Left colon (tissue), 2 donors: ENCODE measurements at regions not wholly inside any gene's neighbourhood (a gene's known extent, or its start where the extent isn't known, plus 50 kb on each side); places are given as distances from the start of the nearest gene placed in this dataset.
A peak's percentile ranks its signal among the peaks of the same experiment; 100 is the strongest.

Source experiments
- ATAC-seq: fragments of 200-7000 bp; cut with Tn5 transposase; one replicate; pipeline ENCODE4 v1.9.1; 2020; ENCODE audit warnings: mild to moderate bottlenecking, moderate library complexity
- DNase-seq, 2 donors: peaks; one replicate each; pipeline ENCODE4 v3.0.0-alpha.2; 2020
- intact Hi-C, 2 donors: fragments of 100-400 bp; cut with DNase I in 1 of 2; cut with micrococcal nuclease in 1 of 2; formaldehyde crosslinking; loops; one replicate each; pipeline versions ENCODE4 v1.11.2 to v1.14.0; 2022; cut with DNase I, micrococcal nuclease
- donor health status: DM: no; HTN: no; CAD: no.
- donor health status: DM: yes; HTN: yes; CAD: no.

- DNase-seq, result no peak
These were observed 448.2 kb downstream of the KCTD12 start for GRCh38 chr13:76438050-76438449.

GRCh38 chr13:76425935-76426334, 460.3 kb downstream of the KCTD12 start:
- intact Hi-C loops, result no loop called here
- ATAC-seq (no peak), DNase-seq (no peak)

More at GRCh38 chr13:76438050-76438449, 448.2 kb downstream of the KCTD12 start:
- intact Hi-C loops, result no loop called here
- no peak for ATAC-seq

- no peak for ATAC-seq
- intact Hi-C loops, result no loop called here
- DNase-seq, result no peak
These were observed 465.2 kb downstream of the KCTD12 start for GRCh38 chr13:76421011-76421410.

- DNase-seq (no peak), ATAC-seq (no peak)
- intact Hi-C loops, result no loop called here
These were observed 467.8 kb downstream of the KCTD12 start for GRCh38 chr13:76418404-76418803.

- no peak for DNase-seq
- intact Hi-C loops, result no loop called here
These were observed 471.9 kb downstream of the KCTD12 start for GRCh38 chr13:76414320-76414719.

GRCh38 chr13:76406243-76406642, 480.0 kb downstream of the KCTD12 start:
- ATAC-seq (no peak), DNase-seq (no peak)
- intact Hi-C loops, result no loop called here

More at GRCh38 chr13:76414320-76414719, 471.9 kb downstream of the KCTD12 start:
- no peak for ATAC-seq

- DNase-seq (no peak), ATAC-seq (no peak)
- intact Hi-C loops, result no loop called here
These were observed 487.8 kb downstream of the KCTD12 start for GRCh38 chr13:76398425-76398824.

GRCh38 chr13:76397413-76397812, 488.8 kb downstream of the KCTD12 start:
- intact Hi-C loops, result no loop called here
- DNase-seq (no peak), ATAC-seq (no peak)

- ATAC-seq (no peak), DNase-seq (no peak)
- intact Hi-C loops, result no loop called here
These were observed 496.9 kb downstream of the KCTD12 start for GRCh38 chr13:76389321-76389720.

- ATAC-seq, result no peak
- intact Hi-C loops, result no loop called here
- DNase-seq, result no peak
These were observed 498.6 kb downstream of the KCTD12 start for GRCh38 chr13:76387566-76387965.

- ATAC-seq, result no peak
- no peak for DNase-seq
- intact Hi-C loops, result no loop called here
These were observed 499.9 kb downstream of the KCTD12 start for GRCh38 chr13:76386321-76386720.

- no peak for DNase-seq
- intact Hi-C loops, result no loop called here
- ATAC-seq, result no peak
These were observed 500.6 kb downstream of the KCTD12 start for GRCh38 chr13:76385586-76385985.

GRCh38 chr13:76383676-76384461, 502.3 kb downstream of the KCTD12 start:
- ATAC-seq, result no peak
- intact Hi-C loops, result no loop called here

GRCh38 chr13:76380446-76381065, 505.6 kb downstream of the KCTD12 start:
- ATAC-seq, result no peak
- no peak for DNase-seq
- intact Hi-C loops, result no loop called here

More at GRCh38 chr13:76383676-76384461, 502.3 kb downstream of the KCTD12 start:
- DNase-seq, result peak in 1 of 2 donors; percentile 4

- ATAC-seq (no peak), DNase-seq (no peak)
- intact Hi-C loops, result no loop called here
These were observed 506.7 kb downstream of the KCTD12 start for GRCh38 chr13:76379341-76380105.

- ATAC-seq, result no peak
- no peak for DNase-seq
- intact Hi-C loops, result no loop called here
These were observed 507.4 kb downstream of the KCTD12 start for GRCh38 chr13:76378767-76379166.

- ATAC-seq (no peak), DNase-seq (no peak)
- intact Hi-C loops, result no loop called here
These were observed 522.4 kb downstream of the KCTD12 start for GRCh38 chr13:76363682-76364289.

- DNase-seq (no peak), ATAC-seq (no peak)
- intact Hi-C loops, result no loop called here
These were observed 524.3 kb downstream of the KCTD12 start for GRCh38 chr13:76361868-76362267.

GRCh38 chr13:76351541-76352229, 534.5 kb downstream of the KCTD12 start:
- intact Hi-C loops, result no loop called here
- no peak for ATAC-seq
- no peak for DNase-seq
